ENCODE measurements at regions not wholly inside any gene's neighbourhood (a gene's known extent, or its start where the extent isn't known, plus 50 kb on each side); places are given as distances from the start of the nearest gene placed in this dataset.
"Not testable (repeated sequence)": the region's sequence is repeated elsewhere in the genome, so short reads cannot be mapped to it uniquely, and the experiment has no call there.

DNA sequence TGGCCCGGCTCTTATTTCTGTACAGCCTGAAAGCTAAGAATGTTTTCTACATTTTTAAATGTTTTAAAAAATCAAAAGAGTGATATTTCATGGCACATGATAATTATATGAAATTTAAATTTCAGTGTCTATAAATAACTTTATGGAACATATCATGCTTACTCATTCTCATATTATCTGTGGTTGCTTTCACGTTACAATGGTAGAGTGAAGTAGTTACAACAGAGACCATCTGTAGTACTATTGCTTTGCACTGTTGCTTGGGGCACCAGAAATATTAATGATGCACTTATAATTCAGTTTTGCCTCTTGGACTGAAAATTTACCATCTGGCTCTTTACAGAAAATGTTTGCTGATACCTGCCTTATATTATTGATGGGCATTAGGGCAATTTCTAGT, 481.6 kb downstream of the PLPP3 start:
- DNase-seq = no peak

- DNase-seq = peak; percentile 50
Observed at GRCh38 chr1:56095696-56096665, 483.4 kb downstream of the PLPP3 start.

- no peak for DNase-seq
Observed at GRCh38 chr1:56094168-56094567, 485.2 kb downstream of the PLPP3 start.

DNA sequence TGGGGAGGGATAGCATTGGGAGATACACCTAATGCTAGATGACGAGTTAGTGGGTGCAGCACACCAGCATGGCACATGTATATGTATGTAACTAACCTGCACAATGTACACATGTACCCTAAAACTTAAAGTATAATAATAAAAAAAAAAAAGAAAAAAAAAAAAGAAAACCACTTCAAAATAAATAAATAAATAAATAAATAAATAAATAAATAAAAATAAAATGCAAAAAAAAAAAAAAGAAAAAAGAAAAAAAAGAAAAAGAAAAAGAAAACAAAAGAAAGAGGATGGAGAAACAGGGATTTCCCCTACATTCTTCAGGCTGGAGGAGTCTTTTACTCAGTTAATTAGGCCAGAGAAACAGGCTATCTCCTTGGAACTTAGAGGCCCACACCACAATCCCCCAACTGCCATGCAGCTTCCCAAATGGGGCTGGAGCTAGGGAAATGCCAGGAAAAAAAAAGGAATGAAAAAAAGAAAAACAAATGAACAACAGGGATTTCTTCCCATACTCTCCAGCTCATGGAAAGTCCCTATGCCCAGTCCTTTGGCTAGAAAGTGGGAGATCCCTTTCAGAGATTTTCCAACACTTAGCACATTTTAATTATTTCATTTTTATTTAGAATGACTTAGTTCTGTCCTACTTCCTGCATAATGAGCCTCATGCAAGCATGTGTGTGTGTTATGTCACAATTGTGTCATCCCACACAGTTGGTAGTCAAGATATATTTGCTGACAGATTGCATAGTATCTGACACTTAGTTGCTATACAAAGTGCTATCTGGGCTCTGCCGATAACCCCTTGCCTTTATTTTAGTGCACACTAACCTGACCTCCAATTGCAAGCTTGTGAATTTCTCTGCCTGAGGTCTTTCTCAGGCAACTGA, 486.4 kb downstream of the PLPP3 start:
- peak; percentile 46 for DNase-seq

DNA sequence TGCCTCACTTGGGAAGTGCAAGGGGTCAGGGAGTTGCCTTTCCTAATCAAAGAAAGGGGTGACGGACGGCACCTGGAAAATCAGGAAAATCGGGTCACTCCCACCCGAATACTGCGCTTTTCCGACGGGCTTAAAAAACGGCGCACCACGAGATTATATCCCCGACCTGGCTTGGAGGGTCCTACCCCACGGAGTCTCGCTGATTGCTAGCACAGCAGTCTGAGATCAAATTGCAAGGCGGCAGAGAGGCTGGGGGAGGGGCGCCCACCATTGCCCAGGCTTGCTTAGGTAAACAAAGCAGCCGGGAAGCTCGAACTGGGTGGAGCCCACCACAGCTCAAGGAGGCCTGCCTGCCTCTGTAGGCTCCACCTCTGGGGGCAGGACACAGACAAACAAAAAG, 489.5 kb downstream of the PLPP3 start:
- not testable (repeated sequence) for DNase-seq

GRCh38 chr1:56084246-56084645, 495.1 kb downstream of the PLPP3 start:
- DNase-seq = no peak

DNA sequence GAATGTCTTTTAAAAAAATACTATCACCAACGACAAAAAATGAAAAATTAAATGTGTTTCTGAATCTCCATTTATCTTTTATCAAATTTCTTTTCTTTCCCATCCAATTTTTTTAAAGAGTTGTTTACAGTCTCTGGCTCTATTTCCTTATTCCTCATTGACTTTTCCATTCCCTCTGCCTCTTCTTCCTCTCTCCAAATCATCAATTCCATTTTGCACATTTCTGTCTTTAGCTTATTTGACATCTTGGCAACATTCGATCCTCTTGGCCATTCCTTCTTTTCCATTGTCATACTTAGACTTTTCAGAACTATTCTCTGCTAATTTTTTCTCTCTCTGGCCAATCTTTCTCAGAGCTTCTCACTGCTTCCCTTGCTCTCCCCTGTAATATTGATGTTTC, 497.6 kb downstream of the PLPP3 start:
- DNase-seq = no peak

DNA sequence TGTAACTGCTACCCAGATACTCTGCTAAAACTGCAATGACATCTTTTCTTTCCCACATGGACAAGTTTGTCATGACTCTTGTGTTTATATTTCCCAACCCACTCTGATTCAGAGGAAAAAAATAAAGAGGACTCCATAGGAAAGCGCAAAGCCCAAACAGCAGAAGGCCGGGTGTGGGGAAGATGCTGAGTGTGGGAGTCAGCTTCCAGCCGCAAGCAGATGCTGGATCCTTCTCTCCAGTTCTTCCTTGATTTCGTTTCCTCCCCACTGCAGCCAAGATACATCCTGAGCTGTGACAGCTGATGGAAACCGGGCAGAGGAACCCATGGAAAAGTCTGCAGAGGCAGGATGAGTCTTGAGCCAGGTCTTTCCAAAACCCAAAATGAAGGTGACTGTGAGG, 498.2 kb downstream of the PLPP3 start:
- DNase-seq = no peak

- DNase-seq = peak; percentile 46
Observed at GRCh38 chr1:56080123-56080522, 499.2 kb downstream of the PLPP3 start.

- no peak for DNase-seq
Observed at GRCh38 chr1:56079391-56079790, 500.0 kb downstream of the PLPP3 start.

DNA sequence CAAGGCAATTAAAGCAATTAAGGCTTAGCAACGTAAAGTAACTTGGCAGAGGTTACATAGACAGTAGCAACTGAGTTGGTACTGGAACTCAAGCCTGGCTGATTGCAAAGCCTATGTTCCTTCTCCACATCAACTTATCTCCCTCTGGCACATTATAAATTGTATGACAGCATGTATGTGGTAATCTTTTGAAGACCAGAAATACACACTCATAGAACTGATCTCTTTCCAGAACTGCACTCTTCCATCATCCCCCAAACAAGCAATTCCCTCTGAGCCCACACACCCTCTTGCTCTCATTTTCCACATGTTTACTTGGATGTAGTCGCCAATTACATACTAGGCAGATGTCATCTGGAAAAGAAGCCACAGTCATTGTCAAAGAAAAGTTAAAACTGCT, 502.2 kb downstream of the PLPP3 start:
- no peak for DNase-seq

DNA sequence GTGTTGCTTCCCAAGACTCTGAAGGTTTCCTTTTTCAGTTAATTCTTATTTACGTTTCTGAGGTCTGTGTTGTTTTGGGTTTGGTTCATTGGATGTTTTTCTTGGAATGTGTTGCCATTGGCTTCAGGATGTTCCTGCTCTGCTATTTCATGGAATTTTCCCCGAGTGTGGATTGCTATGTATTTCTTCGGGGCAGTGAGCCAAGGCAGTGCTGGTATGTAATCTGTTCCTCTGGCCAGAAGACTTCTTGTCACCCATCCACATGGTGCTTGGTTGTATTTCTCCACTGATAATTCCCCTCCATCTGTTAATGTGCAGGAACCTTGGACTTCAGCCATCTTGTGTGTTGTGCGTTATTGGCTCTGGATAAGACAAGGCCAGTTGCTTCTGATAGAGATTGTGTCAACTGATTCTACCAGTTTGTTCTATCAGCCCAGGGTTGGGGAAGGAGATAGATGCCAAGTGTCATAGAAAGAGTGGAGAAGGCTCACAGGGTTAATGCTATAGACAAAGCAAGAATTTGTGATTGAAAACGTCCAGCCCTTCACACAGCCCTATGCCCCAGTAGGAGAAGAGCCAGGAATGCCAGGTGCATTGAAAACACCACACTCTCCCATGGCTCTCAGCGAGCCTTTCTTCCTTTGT, 505.2 kb downstream of the PLPP3 start:
- DNase-seq = no peak

- DNase-seq = no peak
Observed at GRCh38 chr1:56073614-56074006, 505.8 kb downstream of the PLPP3 start.

GRCh38 chr1:56073206-56073605, 506.2 kb downstream of the PLPP3 start:
- DNase-seq = no peak

- no peak for DNase-seq
Observed at GRCh38 chr1:56072310-56072709, 507.1 kb downstream of the PLPP3 start.

DNA sequence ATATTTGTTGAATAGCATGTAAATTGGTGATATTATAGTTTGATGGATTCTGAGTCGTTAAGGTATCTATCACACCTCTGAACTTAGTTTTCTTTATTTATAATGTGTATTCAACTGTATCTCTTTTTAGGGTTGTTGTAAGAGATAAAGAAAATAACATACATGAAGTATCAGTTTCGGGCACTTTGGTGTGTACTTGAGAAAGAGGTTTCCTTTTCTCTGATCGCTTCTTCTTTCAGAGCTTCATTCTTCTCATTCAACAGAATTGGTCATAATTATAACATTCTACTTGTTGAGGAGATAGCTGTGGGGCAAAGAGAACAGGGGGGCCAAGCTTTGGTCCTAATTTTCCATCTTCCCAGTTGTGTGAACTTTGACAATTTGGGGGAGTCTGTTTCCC, 508.0 kb downstream of the PLPP3 start:
- no peak for DNase-seq

GRCh38 chr1:56070601-56071000, 508.8 kb downstream of the PLPP3 start:
- no peak for DNase-seq

- DNase-seq = no peak
Observed at GRCh38 chr1:56069824-56070223, 509.5 kb downstream of the PLPP3 start.

DNA sequence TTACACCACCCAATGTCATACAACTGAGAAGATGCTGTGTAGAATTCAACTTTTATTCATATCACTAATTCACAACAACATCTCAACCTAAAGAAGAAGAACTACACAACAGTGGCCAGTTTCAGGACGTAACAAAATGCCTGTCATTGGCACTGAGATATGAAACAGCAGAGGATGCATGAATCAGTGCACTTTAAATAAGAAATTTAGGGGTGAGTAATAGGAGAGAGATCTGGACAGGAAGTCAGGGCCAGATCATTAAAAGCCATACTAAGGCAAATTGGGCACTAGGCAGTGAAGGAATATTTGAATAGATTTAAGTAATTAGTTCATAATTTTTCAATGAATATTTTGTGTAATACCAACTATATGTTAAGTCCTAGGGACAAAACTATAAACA, 510.5 kb downstream of the PLPP3 start:
- DNase-seq = peak; percentile 6

GRCh38 chr1:56068210-56068609, 511.2 kb downstream of the PLPP3 start:
- DNase-seq = no peak

- no peak for DNase-seq
Observed at GRCh38 chr1:56065729-56066128, 513.6 kb downstream of the PLPP3 start.

DNA sequence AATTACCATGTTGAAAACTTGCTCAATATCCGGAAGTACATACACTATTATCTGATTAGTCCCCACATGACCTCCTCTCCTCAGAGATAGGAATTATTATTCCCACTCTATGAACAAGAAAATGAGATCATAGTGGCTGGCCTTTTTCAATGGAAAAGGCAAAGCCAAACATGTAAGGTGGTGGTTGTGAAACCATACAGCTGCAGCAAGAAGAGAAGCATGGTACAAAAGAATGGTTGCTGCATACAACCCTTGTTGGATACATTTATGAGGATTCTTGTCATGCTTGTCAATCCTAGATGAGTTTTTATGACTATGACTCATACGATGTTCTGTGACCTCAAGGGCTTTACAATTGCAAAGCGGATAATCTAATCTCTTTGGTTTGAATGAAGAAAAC, 514.7 kb downstream of the PLPP3 start:
- DNase-seq = no peak

- no peak for DNase-seq
Observed at GRCh38 chr1:56063461-56063860, 515.9 kb downstream of the PLPP3 start.
